Thymus (tissue), 11 donors: ENCODE measurements at regions not wholly inside any gene's neighbourhood (a gene's known extent, or its start where the extent isn't known, plus 50 kb on each side); places are given as distances from the start of the nearest gene placed in this dataset.

ENCODE experiments used
- DNase-seq, 9 donors: peaks; one replicate each; pipeline ENCODE4 v3.0.0-alpha.2; 2013; ENCODE audit warnings: low spot score in 9 of 9, low read depth in 6 of 9, missing footprints in 1 of 9
- H3K27ac ChIP-seq, 2 donors: one replicate each; pipeline ENCODE4 v1.5.1; 2013; ENCODE audit warnings: control low read depth in 1 of 2, low read depth in 1 of 2, low read length in 1 of 2, mild to moderate bottlenecking in 1 of 2, moderate library complexity in 1 of 2
- H3K27me3 ChIP-seq, 2 donors: one replicate each; pipeline ENCODE4 v1.5.1; 2013; ENCODE audit warnings: low read length in 1 of 2; ENCODE audit not compliant: control insufficient read depth in 2 of 2, insufficient read depth in 1 of 2
- H3K36me3 ChIP-seq, 2 donors: one replicate each; pipeline ENCODE4 v1.5.1; 2013; ENCODE audit warnings: low read length in 1 of 2, mild to moderate bottlenecking in 1 of 2, moderate library complexity in 1 of 2; ENCODE audit not compliant: control insufficient read depth in 2 of 2, insufficient read depth in 2 of 2
- H3K4me1 ChIP-seq, 2 donors: one replicate each; pipeline ENCODE4 v1.5.1; 2013; ENCODE audit warnings: low read length in 2 of 2; ENCODE audit not compliant: control insufficient read depth in 2 of 2, insufficient read depth in 2 of 2
- H3K4me3 ChIP-seq, 2 donors: one replicate each; pipeline ENCODE4 v1.5.1; 2013; ENCODE audit warnings: low read length in 2 of 2, control low read depth in 1 of 2, mild to moderate bottlenecking in 1 of 2
- H3K9me3 ChIP-seq, 2 donors: one replicate each; pipeline ENCODE4 v1.5.1; 2013; ENCODE audit warnings: low read length in 1 of 2, mild to moderate bottlenecking in 1 of 2; ENCODE audit not compliant: control insufficient read depth in 2 of 2, insufficient read depth in 1 of 2
- WGBS: extraction: QIAGEN DNeasy Blood & Tissue Kit; methylation state at CpG from one replicate; pipeline ENCODE4 v1.1.7; 2013; 5-methylcytosine and 5-hydroxymethylcytosine counted together
- donor health status: healthy.

DNA sequence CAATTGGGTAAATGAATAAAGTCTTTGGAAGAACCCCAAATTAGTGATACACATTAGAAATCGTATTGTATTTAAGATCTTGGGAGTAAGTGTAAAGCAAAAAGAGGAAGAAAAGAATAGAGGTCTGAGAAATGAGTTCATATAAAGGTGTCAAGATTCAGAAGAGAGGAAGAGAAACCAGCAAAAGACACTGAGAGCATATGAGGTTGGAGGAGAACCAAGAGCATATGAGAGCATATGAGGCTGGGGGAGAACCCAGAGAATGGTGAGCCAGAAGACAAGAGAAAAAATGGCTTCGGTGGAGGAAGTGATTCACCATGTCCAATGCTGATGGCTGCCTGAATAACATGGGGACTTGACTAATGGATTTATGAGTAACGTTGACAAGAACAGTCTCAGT, 620.1 kb upstream of the GCFC2 start:
- H3K36me3 ChIP-seq = no peaks in the 10 kb centered on the region
- no peak overlapping the region for H3K27ac ChIP-seq
- WGBS = 91% methylated on average over 3 of the region's 3 CpGs
- no peak overlapping the region for H3K4me3 ChIP-seq
- no peaks in the 10 kb centered on the region for H3K9me3 ChIP-seq
- H3K27me3 ChIP-seq = no peaks in the 10 kb centered on the region
- H3K4me1 ChIP-seq = no peaks in the 10 kb centered on the region
- DNase-seq = no peak

DNA sequence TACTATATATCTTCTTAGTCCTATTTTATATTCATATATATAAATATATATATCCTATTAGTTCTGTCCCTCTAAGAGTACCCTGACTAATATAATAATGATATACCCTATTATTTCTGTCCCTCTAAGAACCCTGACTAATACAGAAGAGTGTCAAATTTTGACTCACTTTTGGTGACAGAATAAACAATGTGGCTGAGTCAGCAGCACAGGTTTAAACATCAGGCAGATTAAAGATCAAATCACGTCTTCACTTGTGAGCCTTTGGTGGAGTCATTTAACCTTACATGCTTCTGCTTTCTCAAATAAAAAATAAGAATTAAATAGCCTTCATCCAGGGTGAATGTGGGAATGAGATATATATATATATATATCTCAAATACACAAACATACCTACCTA, 615.9 kb upstream of the GCFC2 start:
- Histone ChIP-seq H3K27ac (no peak overlapping the region), H3K27me3 (no peaks in the 10 kb centered on the region), H3K9me3 (no peaks in the 10 kb centered on the region), H3K4me1 (no peaks in the 10 kb centered on the region), H3K36me3 (no peaks in the 10 kb centered on the region), H3K4me3 (no peak overlapping the region)
- no peak for DNase-seq
- 88% methylated on average over 1 of the region's 1 CpG for WGBS

DNA sequence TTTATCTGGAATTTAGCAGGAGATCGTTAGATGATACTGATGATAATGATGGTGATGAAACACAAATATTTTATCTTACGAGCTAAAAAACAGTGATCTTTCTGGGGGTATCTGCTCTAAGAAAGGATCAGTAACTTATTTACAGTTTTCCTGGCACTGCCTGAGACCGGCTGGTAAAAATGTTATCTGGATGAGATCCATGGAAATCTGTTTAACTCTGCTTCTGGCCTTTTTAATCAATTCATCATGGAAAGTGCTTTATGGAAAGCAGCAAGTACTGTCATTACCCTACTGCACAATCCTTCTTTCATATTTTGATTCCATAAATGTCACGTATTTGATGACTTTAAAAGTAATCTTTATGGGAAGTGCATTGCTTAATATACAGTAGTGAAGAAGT, 612.7 kb upstream of the GCFC2 start:
- no peaks in the 10 kb centered on the region for H3K36me3 ChIP-seq
- H3K27me3 ChIP-seq = no peaks in the 10 kb centered on the region
- H3K27ac ChIP-seq = no peak overlapping the region
- H3K4me3 ChIP-seq = no peak overlapping the region
- H3K9me3 ChIP-seq = no peaks in the 10 kb centered on the region
- WGBS = 95% methylated on average over 4 of the region's 4 CpGs
- DNase-seq = no peak
- no peaks in the 10 kb centered on the region for H3K4me1 ChIP-seq

DNA sequence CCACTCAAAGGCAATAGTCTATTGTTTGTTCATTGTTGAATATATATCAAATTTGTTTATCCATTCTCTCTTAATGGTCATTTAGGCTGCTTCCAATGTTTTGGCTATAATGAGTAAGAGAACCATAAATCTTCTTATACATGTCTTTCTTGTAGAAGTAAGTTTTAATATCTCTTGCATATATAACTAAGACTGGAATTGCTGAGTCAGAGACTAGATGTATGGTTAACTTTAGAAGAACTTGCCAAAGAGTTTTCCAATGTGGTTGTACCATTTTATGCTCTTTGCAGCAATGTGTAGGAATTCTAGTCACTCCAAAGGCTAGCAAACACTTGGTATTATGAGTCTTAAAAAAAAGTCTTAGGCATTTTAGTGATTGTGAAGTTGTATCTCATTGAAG, 610.0 kb upstream of the GCFC2 start:
- no peak overlapping the region for H3K27ac ChIP-seq
- no peak overlapping the region for H3K4me3 ChIP-seq
- no peaks in the 10 kb centered on the region for H3K4me1 ChIP-seq
- H3K27me3 ChIP-seq = no peaks in the 10 kb centered on the region
- DNase-seq = no peak
- H3K9me3 ChIP-seq = no peaks in the 10 kb centered on the region
- no peaks in the 10 kb centered on the region for H3K36me3 ChIP-seq

DNA sequence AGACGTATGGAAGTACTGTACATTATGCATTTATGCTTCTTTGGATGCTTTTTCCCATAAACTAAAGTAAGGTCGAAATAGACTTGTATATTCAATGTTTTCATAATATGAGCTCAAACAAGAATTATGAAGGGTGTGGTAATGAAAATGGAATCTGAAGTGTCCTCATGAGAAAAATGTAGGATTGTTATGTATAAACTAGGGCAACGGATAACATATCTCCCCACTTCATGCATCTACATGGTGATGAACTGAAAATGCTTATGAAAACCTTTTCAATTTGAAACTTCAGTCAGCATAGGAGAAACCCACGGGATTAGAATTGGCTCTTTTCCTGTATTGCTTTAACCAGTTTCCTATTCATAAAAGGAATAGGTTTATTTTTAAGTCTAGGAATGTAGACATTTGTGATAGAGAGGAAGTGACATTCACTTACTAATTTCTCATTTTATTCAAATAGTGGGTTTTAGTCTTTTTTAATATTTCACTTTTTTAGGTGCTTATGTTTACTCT, 608.2 kb upstream of the GCFC2 start:
- no peak for DNase-seq
- H3K27me3 ChIP-seq = no peaks in the 10 kb centered on the region
- no peaks in the 10 kb centered on the region for H3K9me3 ChIP-seq
- H3K36me3 ChIP-seq = no peaks in the 10 kb centered on the region
- no peak overlapping the region for H3K27ac ChIP-seq
- WGBS = 82% methylated on average over 4 of the region's 4 CpGs
- H3K4me1 ChIP-seq = no peaks in the 10 kb centered on the region
- H3K4me3 ChIP-seq = no peak overlapping the region

DNA sequence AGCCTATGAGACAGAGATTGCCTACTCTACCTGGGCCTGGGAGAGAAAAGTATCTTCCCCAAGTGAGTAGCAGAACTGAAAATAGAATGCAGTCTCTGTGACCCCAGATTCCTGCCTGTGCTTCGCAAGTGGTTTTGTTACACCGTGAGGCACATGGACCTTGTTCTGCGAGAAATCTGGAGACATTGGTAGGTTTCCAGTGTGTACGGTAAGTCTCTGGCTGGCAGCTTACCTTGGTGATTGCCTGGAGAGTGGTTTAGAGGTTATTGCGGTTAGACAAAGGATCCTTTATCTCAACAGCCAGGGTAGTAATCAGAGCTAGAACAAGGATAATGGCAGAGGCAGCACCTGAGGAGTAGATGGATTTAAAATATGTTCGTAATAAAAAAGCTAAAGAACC, 606.0 kb upstream of the GCFC2 start:
- no peaks in the 10 kb centered on the region for H3K9me3 ChIP-seq
- no peak for DNase-seq
- no peaks in the 10 kb centered on the region for H3K4me1 ChIP-seq
- no peak overlapping the region for H3K27ac ChIP-seq
- 93% methylated on average over 6 of the region's 6 CpGs for WGBS
- no peaks in the 10 kb centered on the region for H3K27me3 ChIP-seq
- H3K4me3 ChIP-seq = no peak overlapping the region
- no peaks in the 10 kb centered on the region for H3K36me3 ChIP-seq

DNA sequence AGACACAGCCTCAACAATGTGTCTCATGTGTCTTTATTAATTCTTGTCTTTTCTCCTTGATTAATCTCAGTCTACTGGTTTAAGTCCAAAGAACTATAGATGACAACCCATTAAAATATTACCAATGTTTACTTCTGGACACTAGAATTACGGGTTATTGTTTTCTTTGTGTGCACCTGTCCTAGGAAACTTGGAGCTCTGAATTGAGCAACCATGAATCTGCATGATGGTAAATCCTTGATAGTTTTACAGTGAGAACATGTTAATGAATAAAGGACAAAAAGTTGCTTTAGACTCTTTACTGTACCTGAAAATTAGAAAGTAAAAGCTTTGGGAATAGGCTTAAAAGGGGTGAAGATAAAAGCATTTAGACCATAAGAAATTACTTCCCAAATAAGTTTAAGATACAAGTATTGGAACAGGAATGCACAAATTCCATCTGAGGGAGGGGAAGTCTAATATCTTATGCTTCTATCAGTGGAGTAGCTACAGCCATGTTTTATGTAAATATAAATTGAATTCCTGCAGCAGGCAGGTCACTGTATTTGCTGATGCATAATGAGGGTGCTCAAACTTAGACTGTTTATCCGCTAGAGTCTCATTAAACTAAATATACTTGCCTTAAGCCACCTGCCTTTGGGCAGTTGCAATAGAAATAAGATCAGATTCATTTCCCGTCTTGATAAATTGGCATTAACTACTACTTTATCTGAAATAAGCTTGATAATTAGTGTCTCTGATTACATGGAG, 603.7 kb upstream of the GCFC2 start:
- Histone ChIP-seq H3K27me3 (no peaks in the 10 kb centered on the region), H3K36me3 (no peaks in the 10 kb centered on the region), H3K9me3 (no peaks in the 10 kb centered on the region), H3K4me3 (no peak overlapping the region), H3K27ac (no peak overlapping the region), H3K4me1 (no peaks in the 10 kb centered on the region)
- no peak for DNase-seq
- 31% methylated on average over 3 of the region's 3 CpGs for WGBS

DNA sequence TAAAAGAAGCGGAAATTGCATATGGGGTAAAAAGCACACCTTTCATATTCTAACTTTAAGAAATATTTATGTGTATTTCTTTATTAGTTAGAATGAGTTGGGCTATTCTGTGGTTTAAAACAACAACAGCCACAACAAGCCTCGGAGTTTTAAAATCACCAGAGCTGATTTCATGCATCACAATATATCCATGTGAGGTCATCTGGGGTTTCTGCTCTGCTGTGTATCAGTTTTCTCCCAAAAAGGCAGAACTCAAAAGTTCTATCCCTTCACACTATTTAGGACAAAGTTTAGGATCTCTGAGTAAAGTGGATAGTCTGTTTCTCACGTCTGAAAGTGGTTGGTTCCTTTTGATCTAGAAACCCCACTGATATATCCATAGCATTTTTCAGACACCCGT, 601.5 kb upstream of the GCFC2 start:
- Histone ChIP-seq H3K27ac (no peak overlapping the region), H3K36me3 (no peaks in the 10 kb centered on the region), H3K9me3 (no peaks in the 10 kb centered on the region), H3K4me1 (no peaks in the 10 kb centered on the region), H3K27me3 (no peaks in the 10 kb centered on the region), H3K4me3 (no peak overlapping the region)
- 78% methylated on average over 4 of the region's 4 CpGs for whole genome bisulfite sequencing
- no peak for DNase-seq

DNA sequence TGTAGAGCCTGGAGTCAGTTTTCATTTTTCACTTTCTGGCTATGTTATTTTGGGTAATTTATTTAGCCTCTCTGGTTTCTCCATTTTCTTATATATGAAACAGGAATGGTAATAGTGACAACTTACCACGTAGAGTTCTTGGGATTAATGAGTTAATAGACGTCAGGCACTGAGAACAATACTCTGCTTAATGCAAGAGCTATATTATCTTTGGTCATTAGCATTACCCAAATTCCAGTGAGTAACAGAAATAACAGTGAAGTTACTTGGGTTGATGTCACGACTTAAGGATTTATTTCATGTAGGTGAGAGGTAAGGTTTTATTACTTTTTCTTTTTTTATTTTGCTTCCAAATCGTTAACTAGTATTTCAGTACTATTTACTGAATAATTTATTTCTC, 601.0 kb upstream of the GCFC2 start:
- H3K4me3 ChIP-seq = no peak overlapping the region
- H3K27me3 ChIP-seq = no peaks in the 10 kb centered on the region
- no peaks in the 10 kb centered on the region for H3K9me3 ChIP-seq
- WGBS = 88% methylated on average over 4 of the region's 4 CpGs
- no peak overlapping the region for H3K27ac ChIP-seq
- no peak for DNase-seq
- H3K36me3 ChIP-seq = no peaks in the 10 kb centered on the region
- H3K4me1 ChIP-seq = no peaks in the 10 kb centered on the region
